Muscle of back (tissue), 3 donors: ENCODE measurements at regions not wholly inside any gene's neighbourhood (a gene's known extent, or its start where the extent isn't known, plus 50 kb on each side); places are given as distances from the start of the nearest gene placed in this dataset.

ENCODE experiments used
- DNase-seq, 3 donors: peaks; one replicate each; pipeline versions ENCODE4 v3.0.0 to v3.0.0-alpha.2; 2013

DNA sequence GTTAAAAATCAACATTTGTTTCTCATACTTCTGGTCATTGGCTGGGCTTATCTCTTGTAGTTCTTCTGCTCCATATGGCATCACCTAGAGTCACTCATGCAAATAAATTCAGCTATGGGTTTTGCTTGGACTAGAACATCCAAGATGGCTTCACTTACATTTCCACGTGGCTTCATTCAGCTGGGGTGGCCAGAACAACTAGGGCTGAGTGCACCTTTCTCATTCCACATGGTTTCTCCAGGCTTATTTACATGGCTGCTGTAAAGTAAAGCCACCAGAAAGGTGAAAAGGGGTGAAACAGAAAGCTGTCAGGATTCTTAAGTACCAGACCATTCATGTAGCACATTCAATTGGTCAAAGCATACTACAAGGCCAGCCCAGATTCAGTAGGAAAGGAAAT is 151.1 kb upstream of the BMP2 start:
- DNase-seq, result no peak

DNA sequence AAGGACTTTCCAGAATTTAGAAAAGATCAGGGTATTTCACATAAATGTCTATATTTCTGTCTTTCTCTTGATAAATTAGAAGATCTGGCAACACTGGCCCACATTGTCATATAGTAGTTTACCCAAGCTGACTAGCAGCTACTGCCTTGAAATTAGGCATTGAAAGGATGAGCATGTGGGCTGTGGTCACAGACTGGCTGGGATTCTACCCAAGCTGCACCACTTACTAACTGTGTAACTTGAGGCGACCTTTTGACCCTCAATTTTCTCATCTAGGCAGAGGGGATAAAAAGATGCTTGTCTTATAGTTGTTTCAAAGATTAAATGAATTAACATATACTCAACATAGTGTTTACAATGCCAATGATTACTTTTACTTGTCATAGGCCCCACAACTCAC is 152.7 kb upstream of the BMP2 start:
- no peak for DNase-seq

DNA sequence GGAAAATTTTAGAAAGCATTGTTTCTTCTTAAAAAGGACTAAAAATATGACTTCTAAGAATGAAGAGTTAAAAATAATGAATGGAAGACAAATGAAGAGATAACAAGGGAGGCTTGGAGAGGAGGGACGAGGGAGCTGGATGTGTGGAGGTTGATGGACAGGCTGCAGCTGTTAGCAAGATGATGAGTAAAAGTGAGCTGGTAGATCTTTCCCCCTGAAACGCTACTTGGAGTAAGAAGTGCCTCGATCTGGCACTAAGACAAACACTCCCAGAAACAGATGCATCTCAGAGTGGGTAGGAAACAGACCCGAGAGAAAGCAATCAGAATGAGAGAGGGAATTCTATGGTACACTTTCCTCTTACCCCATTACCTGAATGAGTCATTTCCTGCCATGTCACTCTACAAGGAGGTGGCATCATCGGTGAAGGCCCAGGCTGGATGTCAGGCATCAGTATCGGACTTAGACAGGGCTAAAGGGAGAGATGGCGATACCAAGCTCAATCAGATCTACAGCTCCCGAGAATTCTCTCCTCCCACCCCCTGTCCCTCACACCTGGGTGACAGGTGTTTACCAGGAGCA is 154.1 kb upstream of the BMP2 start:
- no peak for DNase-seq

DNA sequence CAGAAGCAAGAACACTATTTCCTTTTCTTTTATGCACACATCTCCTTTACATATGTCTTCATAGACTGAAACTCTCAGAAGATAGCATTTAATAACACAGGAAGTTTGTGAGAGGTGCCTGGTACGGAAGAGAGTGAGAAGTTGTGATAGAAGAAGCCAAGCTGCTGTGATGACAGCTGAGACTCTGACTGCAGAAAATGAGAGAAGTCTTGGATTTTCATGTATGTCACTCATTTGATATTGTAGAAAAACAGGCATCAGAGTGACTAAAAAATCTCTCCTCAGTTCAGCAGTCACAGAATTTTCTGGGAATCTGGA is 154.9 kb upstream of the BMP2 start:
- DNase-seq, result no peak

DNA sequence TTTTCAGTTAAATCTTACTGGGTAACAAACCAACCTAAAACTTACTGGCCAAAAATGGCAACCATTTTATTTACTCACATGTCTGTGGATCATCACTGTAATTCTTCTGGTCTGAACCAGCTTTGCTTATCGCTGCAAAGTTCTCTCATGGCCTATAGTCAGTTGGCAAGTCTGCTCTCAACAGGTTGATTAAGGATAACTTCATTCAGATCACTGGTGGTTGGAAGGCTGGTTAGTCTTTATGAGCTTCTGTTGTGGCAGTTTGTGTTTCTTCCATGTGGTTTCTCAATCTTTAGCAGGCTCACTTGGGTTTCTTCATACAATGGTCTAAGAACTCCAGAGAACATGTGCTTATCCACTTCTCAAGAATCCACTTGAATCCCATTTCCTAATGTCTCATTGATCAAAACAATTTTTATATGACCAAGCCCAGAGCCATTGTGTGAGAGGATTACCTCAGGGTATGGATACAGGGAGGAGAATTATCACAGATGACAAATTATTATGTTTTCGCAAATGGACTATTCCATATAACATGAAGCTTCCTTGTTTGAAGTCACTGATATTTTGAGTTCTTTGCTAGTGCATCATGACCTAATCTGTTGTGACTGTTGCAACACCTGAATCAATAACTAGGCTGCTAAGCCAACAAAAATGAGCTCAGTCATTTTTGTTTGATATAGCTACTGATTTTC is 155.4 kb upstream of the BMP2 start:
- no peak for DNase-seq

DNA sequence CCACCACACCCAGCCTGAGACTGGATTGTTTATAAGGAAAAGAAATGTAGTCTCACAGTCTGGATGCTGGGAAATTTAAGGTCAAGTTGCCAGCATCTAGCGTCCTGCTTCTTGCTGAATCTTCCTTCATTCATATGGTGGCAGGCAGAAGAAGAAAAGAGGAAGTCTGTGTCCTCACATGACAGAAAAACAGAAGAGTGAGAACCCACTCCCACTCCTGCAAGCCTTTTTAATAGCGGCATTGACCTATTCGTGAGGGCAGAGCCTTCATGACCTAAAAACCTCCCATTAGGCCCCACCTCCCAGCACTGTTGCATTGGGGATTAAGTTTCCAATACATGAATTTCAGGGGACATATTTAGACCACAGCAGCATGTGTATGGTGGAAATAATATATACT is 160.8 kb upstream of the BMP2 start:
- DNase-seq, result no peak

DNA sequence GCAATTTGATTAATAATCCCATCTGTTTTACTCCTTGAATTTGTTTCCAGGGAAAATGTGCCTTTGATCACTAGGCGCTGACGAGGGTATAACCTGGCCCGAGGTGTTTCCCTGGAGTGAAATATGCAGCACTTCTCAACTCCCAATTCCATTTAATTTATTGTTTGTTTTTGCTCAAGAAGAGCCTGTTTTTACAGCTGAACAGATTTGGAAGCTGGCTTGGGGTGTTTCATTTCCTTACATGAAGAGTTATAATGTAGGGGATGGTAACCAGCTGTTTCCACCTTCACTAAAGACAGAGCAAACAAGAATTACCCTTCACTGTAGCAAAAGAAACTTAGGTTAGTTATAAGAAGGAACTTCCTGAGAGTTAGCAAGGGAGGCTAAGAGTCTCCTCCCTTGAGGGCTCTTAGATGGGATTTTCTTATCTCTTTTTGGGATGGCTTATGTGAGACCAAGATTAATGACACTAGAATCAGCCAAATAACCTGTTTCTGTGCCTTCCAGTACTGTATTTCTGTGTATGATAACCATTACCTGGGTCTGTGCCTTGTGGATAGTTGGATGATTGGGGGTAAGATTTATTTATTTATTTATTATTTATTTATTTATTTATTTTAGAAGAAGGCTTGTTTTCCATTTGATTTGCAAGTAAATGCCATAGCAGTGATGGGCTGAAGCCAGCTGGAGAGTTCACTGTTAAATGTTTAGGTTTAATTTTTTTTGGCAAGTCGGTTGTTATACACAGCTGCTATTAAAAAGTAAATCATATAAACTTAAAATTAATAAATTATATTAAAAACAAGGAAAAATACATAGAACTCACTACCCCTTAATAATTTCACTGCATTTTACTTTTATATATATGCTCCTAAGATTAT is 162.2 kb upstream of the BMP2 start:
- peak in 1 of 3 donors; percentile 37 for DNase-seq

DNA sequence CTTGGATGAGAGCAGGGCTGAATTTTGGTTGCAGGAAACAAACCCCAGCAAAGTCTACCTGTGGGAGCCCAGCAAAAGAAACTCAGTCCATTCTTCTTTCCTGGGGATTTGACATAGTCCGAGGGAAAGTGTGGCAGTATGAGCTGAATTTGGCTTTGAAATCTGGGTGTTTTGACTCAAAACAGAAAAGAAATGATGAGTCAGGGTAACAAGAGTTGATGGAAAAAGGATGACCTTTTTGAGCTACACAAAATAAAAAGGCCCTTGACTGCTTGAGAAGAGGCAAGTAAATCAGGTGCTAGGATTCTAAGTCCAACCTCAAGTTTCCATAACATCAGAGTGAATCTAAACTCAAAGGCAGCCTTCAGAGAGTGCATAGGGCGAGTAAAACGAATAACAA is 163.3 kb upstream of the BMP2 start:
- DNase-seq, result no peak

DNA sequence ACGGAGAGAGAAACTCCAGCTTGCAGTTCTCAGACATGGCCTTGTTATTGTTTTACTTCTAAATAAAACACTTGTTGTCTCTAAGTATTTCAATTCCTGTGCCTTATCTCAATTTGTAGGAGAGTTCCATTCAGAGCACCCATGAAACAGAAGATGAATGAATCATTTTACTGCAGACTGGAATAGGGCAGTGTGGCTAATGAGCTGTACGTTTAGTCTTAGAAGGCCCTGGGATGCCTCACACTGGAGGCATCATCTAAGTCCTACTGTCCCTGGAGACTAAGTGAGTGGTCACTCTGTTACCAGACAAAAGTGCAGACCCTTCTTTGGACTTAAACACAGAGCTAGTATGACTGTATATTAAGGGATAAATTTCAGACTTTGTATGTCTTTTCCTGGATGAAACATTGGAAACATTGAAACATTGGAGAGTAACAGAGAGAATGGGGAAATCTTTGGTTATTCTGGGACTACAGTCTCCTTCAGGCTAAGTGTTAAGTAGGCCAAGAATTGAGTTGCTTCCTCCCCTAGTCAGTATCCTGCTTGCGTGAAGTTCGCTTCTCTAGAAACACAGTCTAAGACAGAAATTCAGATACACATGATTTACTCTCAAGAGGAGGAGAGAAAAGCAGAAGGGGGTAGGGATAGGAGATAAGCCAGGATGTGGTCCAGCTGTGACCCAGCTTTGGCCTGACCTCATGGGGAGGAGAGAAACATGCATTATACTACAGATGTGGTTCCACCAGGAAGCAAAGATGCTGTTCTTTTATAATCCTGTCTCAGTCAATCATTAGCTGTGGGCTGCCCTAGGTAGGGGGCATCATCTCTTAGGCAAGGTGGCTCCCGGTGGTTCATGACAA is 167.4 kb upstream of the BMP2 start:
- DNase-seq, result no peak

DNA sequence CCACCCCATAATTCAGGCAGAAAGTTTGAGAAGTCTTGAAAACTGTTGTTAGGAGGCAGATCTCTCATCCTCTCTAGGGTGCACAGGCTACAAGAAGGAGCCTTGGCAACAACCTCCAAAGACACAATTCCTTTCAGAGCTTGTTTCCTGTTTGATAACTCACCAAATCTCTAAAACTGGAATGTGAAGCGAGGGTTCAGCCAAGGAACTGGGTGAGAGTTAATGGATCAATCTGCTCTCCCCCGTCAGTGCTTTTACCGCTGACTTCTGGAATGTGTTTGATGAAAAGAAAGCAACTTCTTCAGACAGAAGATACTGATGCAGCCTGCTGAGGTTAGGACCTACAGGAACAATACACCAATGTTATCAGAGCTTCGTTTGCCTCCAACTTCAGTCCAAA is 171.8 kb upstream of the BMP2 start:
- DNase-seq, result peak in 1 of 3 donors; percentile 22

DNA sequence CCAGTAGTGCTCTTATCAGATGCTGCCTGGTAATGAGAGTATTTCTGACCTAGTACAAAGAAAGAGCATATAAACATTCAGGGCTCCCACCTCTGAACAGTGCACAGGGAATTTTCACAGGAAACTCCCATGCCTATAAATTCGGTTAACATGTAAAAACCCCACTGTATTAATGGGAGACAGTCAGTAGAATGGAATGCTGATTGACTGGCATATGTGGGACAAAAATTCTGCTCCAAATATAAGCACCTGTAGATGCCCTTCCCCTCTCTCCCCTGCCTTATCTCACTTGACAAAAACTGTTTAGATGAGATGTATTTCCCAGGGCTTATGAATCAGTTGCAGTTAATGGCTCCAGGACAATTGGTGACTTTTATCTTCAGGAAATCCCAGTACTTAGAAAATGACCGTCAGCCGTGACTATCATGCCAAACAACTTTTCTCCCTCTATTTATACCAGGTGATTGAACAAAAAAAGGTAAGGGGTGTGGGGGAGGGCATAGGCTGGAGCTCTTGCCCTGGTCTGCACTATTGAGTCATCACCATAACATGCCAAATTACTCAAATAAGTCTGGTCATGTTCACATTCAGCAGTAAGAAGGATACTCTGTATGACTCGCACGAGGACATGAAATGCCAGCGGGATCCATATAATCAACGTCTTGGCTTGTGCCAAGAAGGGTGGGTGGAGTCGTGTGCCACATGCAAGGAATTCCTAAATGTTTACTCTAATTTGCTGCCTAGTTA is 176.4 kb upstream of the BMP2 start:
- peak in 1 of 3 donors; percentile 52 for DNase-seq

DNA sequence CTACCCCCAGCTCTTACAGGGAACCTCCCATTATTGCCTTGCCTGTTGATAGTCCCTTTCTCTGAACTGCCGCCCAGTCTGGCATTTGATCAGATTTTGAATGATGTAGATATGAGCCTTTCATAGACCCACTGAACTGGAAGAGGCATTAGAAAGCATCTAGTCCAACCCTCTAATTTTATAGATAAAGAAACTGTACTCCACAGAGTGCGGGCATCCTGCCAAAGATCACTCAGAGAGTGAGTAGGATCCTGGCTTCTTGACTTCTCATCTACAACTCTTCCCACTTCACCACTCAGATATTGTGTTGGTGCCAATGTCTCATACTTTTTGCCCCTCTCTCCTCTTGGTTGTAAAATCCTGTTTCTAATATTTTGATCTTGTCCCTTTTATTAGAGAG is 179.2 kb upstream of the BMP2 start:
- DNase-seq, result no peak

DNA sequence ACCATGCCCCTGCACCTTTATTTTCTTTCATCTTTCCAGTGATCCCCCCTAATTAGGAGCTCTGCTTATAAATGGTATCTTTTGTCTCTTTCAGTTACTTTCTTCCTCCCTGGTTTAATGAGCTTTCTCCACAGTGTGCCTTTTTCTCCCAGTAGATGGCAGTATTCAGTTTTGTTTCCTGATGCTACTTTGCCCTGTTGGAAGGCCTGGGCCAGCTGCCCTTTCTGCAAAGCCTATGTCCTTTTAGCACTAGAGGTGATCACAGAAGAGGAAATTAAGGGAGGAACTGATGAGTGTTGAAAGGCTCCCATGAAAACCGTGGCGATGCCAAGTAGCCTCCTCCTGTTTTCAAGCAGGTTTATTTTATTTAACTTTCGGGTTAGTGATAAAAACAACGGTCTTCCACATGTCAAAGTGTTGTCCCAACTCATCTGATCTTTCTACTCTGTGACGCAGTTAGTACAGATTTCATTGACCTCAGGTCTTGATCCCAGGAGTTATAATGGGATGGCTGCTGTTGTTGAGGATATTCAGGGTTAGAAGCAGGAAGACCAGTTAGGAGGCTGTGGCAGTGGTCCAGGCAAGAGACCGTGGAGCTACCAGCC is 184.2 kb upstream of the BMP2 start:
- DNase-seq, result peak in 2 of 3 donors; percentile 43 to 68

DNA sequence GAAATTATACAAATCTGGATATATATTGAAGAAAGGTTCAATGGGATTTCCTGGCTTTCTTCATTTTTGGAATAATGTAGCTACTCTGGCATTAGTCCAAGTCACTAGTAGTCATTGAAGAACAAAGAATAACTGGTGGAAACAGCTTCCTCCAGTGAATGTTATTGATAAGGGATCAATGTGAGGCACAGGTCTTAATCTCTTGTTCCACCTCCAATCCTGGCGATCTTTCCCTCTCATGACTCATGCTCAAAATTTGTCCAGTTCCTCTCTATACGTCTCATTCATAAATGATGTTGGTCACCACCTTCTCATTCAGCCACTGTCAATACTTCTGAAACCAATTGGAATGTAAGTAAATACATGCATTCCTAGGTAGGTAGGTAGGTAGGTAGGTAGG is 185.0 kb upstream of the BMP2 start:
- DNase-seq, result no peak

DNA sequence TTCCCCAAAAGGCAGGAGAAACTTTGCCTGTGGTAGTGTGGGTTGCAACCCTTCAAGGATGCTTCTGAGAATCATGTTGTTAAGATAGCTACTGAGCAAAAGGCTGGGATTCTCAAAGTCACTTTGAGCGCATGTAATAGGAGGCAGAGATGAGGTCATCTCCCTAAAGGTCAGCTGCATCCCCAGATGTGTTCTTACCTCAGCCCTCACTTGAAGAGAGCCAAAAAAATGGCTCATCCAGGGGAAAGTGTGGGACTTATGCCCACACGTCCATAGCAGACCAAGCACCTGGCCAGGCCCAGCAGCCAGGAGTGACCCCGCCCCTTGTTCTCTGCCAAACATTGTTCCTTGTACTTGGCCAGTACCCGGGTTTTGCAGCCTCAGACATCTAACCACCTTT is 187.0 kb upstream of the BMP2 start:
- DNase-seq, result peak in 1 of 3 donors; percentile 39

DNA sequence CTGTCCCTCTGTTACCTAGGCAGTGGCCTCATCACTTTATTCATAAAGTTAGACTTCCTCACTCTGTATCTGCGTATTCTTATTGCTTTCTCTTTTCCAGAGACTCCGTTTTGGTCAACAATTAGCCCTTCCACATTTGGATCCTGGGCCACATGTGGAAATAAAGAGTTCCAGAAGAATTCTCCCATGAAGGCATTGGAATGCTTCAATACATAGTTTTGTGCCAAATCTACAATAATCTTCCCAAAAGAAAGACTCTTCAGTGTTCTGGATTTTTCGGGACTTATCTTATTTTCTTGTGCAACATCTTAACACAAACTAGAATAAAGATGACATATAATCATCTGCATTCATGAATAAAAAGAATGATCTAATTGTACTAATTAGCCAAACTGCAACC is 187.7 kb upstream of the BMP2 start:
- peak in 1 of 3 donors; percentile 23 for DNase-seq

DNA sequence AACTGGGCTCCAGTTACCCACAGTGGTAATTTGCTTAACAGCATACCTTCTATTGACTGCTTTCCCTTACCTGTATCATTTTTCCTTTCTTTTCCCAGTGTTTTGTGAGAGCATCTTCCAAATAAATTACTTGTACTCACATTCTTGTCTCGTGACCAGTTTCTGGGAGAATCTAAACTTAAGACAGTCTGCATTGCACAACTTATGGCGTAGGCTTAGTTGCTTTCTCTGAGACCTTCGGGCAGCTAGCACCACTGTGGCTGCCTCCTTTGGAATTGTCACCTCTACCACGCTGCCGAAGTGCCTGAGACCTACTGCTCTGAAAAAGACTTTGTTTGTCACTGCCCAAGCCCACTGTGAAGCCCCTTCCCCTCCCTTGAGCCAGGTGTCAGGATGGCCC is 188.1 kb upstream of the BMP2 start:
- DNase-seq, result no peak

DNA sequence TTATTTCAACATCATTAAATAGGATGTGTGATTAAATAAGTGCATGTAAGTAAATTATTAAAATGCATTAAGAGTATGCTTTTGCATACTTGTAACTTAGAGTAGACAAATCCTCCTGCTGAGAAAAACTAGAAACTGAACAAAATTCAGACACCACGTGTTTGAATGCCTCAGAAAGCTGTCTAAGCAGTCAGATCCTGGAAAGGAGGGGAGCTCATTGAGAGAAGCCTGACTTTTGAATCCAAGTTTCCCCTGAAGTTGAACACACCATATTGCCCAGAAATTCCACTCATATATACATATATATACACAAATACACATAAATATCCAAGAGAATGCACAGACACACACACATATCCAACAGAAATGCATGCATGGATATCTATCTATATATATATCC is 190.0 kb upstream of the BMP2 start:
- peak in 1 of 3 donors; percentile 15 for DNase-seq

DNA sequence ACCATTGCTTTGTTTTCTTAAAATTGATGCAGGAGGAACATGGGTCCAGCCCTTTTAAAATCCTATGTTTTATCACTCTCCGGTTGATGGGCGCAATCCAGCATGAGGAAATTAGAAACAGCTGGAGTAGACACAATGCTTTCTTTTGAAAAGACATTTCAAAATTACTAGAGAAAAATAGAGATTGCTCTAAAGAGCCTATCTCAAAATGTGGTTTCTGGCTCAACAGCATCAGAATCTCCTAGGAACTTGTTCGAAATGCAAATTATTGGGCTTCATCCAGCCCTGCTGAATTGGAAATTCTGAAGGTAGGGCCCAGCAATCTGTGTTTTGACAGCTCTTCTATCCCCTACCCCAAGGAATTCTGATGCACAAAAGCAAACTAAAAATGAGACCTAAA is 190.8 kb upstream of the BMP2 start:
- DNase-seq, result peak in 2 of 3 donors; percentile 30 to 61

DNA sequence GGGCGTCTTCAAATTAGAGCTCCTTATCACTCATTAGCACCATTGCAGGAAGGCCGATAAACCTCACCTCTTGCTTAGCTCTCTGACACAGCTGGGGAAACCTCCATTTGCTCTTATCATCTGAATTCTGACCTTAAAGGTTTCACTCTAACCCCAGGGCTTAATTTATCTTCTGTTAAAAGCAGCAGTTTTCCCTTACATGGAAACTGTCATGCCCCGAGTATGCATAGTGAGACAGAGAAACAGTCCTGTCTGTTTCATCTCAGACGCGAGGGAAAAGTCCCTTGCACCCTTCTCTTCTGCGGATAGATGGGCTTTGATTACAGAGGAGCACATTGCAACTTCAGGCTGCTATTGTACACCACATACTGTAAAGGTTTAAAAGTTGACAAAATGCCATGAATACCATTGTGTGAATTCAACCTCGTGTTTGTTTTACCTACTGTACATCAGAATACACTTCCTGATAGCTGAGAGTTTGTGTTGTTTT is 191.5 kb upstream of the BMP2 start:
- DNase-seq, result peak in 1 of 3 donors; percentile 17

DNA sequence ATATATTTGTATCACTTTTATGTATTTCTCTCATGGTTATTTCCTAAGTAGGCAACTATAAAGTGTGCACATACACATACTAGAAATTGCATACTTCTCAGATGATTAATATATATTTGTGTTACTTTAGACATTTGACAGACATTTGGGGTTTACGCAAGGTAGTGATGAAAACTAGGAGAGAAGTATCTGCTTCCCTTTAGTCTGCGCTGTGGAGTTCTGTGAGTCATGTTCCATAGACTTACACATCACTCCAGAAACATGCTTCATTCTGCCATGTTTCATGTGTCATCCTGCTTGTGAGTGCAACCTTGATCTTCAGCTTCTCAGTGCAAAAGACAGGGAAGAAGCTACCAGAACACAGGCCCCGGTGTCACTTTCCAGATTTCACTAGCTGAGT is 200.7 kb upstream of the BMP2 start:
- DNase-seq, result peak in 1 of 3 donors; percentile 80
